Spleen (tissue), 7 donors: ENCODE measurements at regions not wholly inside any gene's neighbourhood (a gene's known extent, or its start where the extent isn't known, plus 50 kb on each side); places are given as distances from the start of the nearest gene placed in this dataset.

Experiments
- POLR2A ChIP-seq, 3 donors: fragments of 450-650 bp; IDR thresholded peaks; one replicate each; pipeline ENCODE4 v1.5.1; 2017; ENCODE audit warnings: antibody characterized with exemption in 3 of 3, mild to moderate bottlenecking in 1 of 3
- POLR2AphosphoS5 ChIP-seq, 3 donors: sonication (generic); formaldehyde crosslinking; IDR thresholded peaks; one replicate each; pipeline ENCODE4 v1.5.1; 2017; ENCODE audit warnings: antibody characterized with exemption in 3 of 3
- TF ChIP-seq, protein P1 (sequence below), 11 experiments: fragments of 200-600 bp in 7 of 11; fragments of 450-650 bp in 4 of 11; sonication (generic) in 4 of 11; IDR thresholded peaks in 8 of 11; conservative IDR thresholded peaks in 3 of 11; 1 replicate in 7 of 11; 2 replicates in 4 of 11; pipeline versions ENCODE4 v1.4.0 to v1.8.0; 2016 to 2021; ENCODE audit warnings: antibody characterized with exemption in 11 of 11, inconsistent platforms in 4 of 11, mild to moderate bottlenecking in 1 of 11
- donor health status: DM: no; HTN: no; CAD: no; lungs with moderate emphysema.
- donor health status: DM: no; HTN: no; CAD: no.
- donor health status: DM: no; HTN: no; CAD: no.

DNA sequence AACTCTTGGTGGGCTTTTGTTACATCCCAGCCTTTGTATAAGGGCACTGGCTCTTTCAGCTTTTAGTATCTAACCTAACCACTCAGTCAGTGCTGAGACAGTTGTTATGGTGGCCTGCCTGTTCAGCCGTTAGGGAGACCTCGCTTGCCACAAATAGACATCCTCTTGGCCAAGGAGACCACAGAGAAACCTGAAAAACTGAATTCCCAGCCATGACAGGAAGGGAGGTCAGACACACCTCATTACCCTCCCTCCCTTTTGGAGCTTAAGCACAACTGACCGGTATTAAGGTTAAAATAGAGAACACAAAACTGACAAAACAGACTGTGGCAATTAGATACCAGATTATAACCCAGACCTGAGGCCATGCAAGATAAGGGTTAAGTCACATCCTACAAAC is 1639.3 kb downstream of the RPA4 start:
- TF ChIP-seq POLR2A (IDR thresholded peaks at IDR 0.05) = no peak
- TF ChIP-seq, protein P1, sequence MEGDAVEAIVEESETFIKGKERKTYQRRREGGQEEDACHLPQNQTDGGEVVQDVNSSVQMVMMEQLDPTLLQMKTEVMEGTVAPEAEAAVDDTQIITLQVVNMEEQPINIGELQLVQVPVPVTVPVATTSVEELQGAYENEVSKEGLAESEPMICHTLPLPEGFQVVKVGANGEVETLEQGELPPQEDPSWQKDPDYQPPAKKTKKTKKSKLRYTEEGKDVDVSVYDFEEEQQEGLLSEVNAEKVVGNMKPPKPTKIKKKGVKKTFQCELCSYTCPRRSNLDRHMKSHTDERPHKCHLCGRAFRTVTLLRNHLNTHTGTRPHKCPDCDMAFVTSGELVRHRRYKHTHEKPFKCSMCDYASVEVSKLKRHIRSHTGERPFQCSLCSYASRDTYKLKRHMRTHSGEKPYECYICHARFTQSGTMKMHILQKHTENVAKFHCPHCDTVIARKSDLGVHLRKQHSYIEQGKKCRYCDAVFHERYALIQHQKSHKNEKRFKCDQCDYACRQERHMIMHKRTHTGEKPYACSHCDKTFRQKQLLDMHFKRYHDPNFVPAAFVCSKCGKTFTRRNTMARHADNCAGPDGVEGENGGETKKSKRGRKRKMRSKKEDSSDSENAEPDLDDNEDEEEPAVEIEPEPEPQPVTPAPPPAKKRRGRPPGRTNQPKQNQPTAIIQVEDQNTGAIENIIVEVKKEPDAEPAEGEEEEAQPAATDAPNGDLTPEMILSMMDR (IDR thresholded peaks at IDR 0.05 in 8 of 11, conservative IDR thresholded peaks at IDR 0.05 in 3 of 11) = no peak
- no peak for TF ChIP-seq POLR2AphosphoS5 (IDR thresholded peaks at IDR 0.05)
